Mesothelial cell of epicardium (in vitro differentiated cells): ENCODE measurements at regions not wholly inside any gene's neighbourhood (a gene's known extent, or its start where the extent isn't known, plus 50 kb on each side); places are given as distances from the start of the nearest gene placed in this dataset.
A peak's percentile ranks its signal among the peaks of the same experiment; 100 is the strongest.

ENCODE experiments used
- DNase-seq, 2 experiments: peaks; one replicate each; pipeline ENCODE4 v3.0.0; 2021; ENCODE audit warnings: low spot score in 2 of 2; ENCODE audit not compliant: unreplicated experiment in 2 of 2
- H3K27ac Mint-ChIP-seq: 2 replicates; pipeline ENCODE4 v1.8.0; 2021; ENCODE audit warnings: mixed read lengths
- H3K27me3 Mint-ChIP-seq: 2 replicates; pipeline ENCODE4 v1.8.0; 2021; ENCODE audit warnings: low read depth, mixed read lengths
- H3K36me3 Mint-ChIP-seq: 2 replicates; pipeline ENCODE4 v1.8.0; 2021; ENCODE audit warnings: mixed read lengths
- H3K4me1 Mint-ChIP-seq: 2 replicates; pipeline ENCODE4 v1.8.0; 2021; ENCODE audit warnings: mixed read lengths
- H3K4me3 Mint-ChIP-seq: 2 replicates; pipeline ENCODE4 v1.8.0; 2021; ENCODE audit warnings: mild to moderate bottlenecking, moderate library complexity, mixed read lengths
- H3K9me3 Mint-ChIP-seq: 2 replicates; pipeline ENCODE4 v1.8.0; 2021; ENCODE audit warnings: mixed read lengths
- CTCF ChIP-seq: fragments of 200-600 bp; sonication (generic); IDR thresholded peaks from one replicate; pipeline ENCODE4 v1.5.0; 2021; ENCODE audit warnings: antibody characterized with exemption; ENCODE audit not compliant: unreplicated experiment

GRCh38 chr3:168333410-168333935 is 237.7 kb upstream of the GOLIM4 start:
- H3K4me3 Mint-ChIP-seq: no peak overlapping the region
- H3K36me3 Mint-ChIP-seq: peaks cover 4% of the 10 kb centered on the region
- no peaks in the 10 kb centered on the region for H3K27me3 Mint-ChIP-seq
- TF ChIP-seq CTCF: no peak
- H3K27ac Mint-ChIP-seq: peak overlapping the region; percentile 75
- no peaks in the 10 kb centered on the region for H3K9me3 Mint-ChIP-seq
- no peak for DNase-seq
- peaks cover 62% of the 10 kb centered on the region for H3K4me1 Mint-ChIP-seq

GRCh38 chr3:168331756-168332155 is 236.0 kb upstream of the GOLIM4 start:
- no peak for TF ChIP-seq CTCF
- Mint-ChIP-seq H3K36me3 (peaks cover 8% of the 10 kb centered on the region), H3K4me3 (no peak overlapping the region), H3K4me1 (peaks cover 63% of the 10 kb centered on the region), H3K27me3 (no peaks in the 10 kb centered on the region), H3K27ac (peak overlapping the region; percentile 62), H3K9me3 (no peaks in the 10 kb centered on the region)
- no peak for DNase-seq

- TF ChIP-seq CTCF: no peak
- Mint-ChIP-seq H3K27ac (peak overlapping the region; percentile 58), H3K36me3 (peaks cover 5% of the 10 kb centered on the region), H3K4me3 (no peak overlapping the region), H3K27me3 (no peaks in the 10 kb centered on the region), H3K4me1 (peaks cover 59% of the 10 kb centered on the region), H3K9me3 (no peaks in the 10 kb centered on the region)
- DNase-seq: no peak
Measured at GRCh38 chr3:168330983-168331382, 235.3 kb upstream of the GOLIM4 start.

DNA sequence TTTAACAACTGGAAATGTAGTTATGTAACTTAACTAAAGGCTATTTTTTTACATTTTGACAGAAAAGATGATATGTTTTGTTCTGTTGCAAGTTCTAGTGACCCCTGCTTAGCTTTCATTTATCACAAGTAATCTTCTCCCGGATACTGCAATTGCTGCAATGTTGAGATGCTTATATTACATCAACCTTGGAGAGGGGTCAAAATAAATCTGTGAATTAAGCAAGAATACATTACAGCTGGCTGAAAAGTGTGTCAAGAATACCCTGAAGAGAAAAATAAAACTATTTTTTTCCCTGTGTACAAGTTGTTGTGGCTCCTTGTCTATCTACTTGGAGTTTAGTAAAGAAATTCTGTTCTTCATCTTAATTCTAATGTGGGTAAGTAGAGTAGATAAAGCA is 232.1 kb upstream of the GOLIM4 start:
- Mint-ChIP-seq H3K9me3 (no peaks in the 10 kb centered on the region), H3K27ac (peak overlapping the region; percentile 22)
- no peak for DNase-seq

GRCh38 chr3:168325684-168326083 is 230.0 kb upstream of the GOLIM4 start:
- no peak for DNase-seq
- Mint-ChIP-seq H3K4me3 (no peak overlapping the region), H3K27me3 (no peaks in the 10 kb centered on the region), H3K27ac (no peak overlapping the region), H3K9me3 (no peaks in the 10 kb centered on the region), H3K36me3 (peaks cover 10% of the 10 kb centered on the region), H3K4me1 (peaks cover 17% of the 10 kb centered on the region)
- no peak for TF ChIP-seq CTCF

More for the DNA sequence above, 232.1 kb upstream of the GOLIM4 start:
- Mint-ChIP-seq H3K4me3 (no peak overlapping the region), H3K4me1 (peaks cover 37% of the 10 kb centered on the region), H3K36me3 (peaks cover 8% of the 10 kb centered on the region), H3K27me3 (no peaks in the 10 kb centered on the region)
- no peak for TF ChIP-seq CTCF

DNA sequence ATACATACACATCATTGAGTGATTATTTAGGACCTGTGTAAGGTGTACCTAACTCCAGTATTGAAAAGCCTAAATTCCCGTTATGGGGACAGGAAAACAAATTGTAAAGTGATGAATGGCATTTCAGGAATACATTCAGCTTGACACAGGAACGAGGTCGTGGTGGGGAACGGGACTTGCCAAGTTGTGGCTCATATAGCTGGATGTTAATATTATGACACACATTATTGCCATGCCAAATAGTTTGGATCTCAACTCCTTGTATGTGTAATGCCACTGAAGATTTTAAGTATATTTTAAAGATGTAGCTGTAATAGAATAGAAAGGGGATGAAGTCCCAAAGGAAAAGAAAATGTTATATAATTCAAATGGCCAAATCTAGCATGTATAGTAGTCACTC is 227.2 kb upstream of the GOLIM4 start:
- Mint-ChIP-seq H3K4me3 (no peak overlapping the region), H3K27ac (no peak overlapping the region), H3K27me3 (no peaks in the 10 kb centered on the region), H3K4me1 (peaks cover 12% of the 10 kb centered on the region), H3K36me3 (peaks cover 27% of the 10 kb centered on the region), H3K9me3 (no peaks in the 10 kb centered on the region)
- TF ChIP-seq CTCF: no peak
- no peak for DNase-seq
